Kidney epithelial cell (primary cell): ENCODE measurements at regions not wholly inside any gene's neighbourhood (a gene's known extent, or its start where the extent isn't known, plus 50 kb on each side); places are given as distances from the start of the nearest gene placed in this dataset.

Experiments
- DNase-seq: peaks from one replicate; pipeline ENCODE4 v3.0.0-alpha.2; 2010; ENCODE audit warnings: low read depth
- H3K27me3 ChIP-seq: 2 replicates; pipeline ENCODE4 v1.6.0; 2011; ENCODE audit warnings: low read length; ENCODE audit not compliant: control insufficient read depth, insufficient read depth
- H3K36me3 ChIP-seq: 2 replicates; pipeline ENCODE4 v1.5.1; 2011; ENCODE audit warnings: low read length; ENCODE audit not compliant: control insufficient read depth, insufficient read depth
- H3K4me3 ChIP-seq: 2 replicates; pipeline ENCODE4 v1.5.1; 2011; ENCODE audit warnings: low read depth, mild to moderate bottlenecking, control low read depth, low read length
- TF ChIP-seq, protein P1 (sequence below): IDR thresholded peaks from 2 replicates; pipeline ENCODE4 v1.5.1; 2011; ENCODE audit warnings: mild to moderate bottlenecking, moderate library complexity, low read length, control low read depth, inconsistent platforms; ENCODE audit not compliant: insufficient read depth, poor library complexity, severe bottlenecking

DNA sequence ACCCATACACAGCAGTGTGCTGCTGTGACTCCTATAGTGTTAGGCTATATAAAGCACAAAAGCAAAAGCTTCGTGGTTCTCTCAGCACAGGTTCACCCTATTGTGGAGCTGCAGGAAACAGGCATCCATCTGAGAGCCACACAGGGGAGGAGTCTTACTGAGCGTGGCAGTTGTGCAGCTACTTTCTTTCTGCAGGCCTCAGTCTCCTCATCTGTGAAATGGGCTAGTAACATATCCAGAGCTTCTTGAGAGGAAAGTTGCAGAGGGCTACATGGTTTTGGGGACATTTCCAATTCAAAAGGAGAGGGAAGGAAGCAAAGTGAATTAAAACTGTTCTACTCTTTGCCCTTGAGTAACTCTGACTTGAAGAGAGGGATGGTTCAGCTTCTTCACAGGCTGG is 142.0 kb downstream of the FOXD2 start:
- Histone ChIP-seq H3K4me3 (no peak overlapping the region), H3K27me3 (peaks cover 2% of the 10 kb centered on the region), H3K36me3 (no peaks in the 10 kb centered on the region)
- TF ChIP-seq, protein P1, sequence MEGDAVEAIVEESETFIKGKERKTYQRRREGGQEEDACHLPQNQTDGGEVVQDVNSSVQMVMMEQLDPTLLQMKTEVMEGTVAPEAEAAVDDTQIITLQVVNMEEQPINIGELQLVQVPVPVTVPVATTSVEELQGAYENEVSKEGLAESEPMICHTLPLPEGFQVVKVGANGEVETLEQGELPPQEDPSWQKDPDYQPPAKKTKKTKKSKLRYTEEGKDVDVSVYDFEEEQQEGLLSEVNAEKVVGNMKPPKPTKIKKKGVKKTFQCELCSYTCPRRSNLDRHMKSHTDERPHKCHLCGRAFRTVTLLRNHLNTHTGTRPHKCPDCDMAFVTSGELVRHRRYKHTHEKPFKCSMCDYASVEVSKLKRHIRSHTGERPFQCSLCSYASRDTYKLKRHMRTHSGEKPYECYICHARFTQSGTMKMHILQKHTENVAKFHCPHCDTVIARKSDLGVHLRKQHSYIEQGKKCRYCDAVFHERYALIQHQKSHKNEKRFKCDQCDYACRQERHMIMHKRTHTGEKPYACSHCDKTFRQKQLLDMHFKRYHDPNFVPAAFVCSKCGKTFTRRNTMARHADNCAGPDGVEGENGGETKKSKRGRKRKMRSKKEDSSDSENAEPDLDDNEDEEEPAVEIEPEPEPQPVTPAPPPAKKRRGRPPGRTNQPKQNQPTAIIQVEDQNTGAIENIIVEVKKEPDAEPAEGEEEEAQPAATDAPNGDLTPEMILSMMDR = no peak
- DNase-seq = no peak

DNA sequence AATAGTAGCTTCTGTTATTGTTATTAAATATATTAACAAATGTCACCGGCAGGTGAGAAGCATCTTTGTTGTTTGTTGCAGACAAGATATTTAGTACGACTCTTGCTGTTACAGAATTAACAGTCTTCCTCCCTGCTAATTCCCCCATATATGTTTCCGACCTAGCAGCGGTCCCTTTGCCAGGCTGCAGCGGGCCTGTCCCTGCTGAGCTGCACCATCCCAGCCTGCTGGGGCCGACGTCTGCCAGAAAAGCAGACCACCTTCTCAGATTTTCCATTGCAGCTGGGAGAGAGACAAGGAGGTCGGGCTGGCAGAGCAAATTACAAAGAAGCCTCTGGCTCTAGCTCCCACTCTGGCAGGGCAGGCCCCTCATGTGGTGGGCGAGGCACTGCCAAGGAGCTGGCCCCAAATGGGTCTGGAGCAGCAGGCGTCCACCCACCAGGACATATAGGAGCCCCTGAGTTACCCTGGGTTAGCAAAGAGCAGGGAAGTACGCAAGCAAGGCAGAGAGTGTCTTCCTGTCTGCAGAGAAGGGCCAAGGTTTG is 142.7 kb downstream of the FOXD2 start:
- Histone ChIP-seq H3K4me3 (no peak overlapping the region), H3K36me3 (no peaks in the 10 kb centered on the region), H3K27me3 (peaks cover 2% of the 10 kb centered on the region)
- TF ChIP-seq, protein P1 = no peak
- no peak for DNase-seq

- Histone ChIP-seq H3K36me3 (no peaks in the 10 kb centered on the region), H3K27me3 (no peaks in the 10 kb centered on the region), H3K4me3 (no peak overlapping the region)
- TF ChIP-seq, protein P1 = no peak
- DNase-seq = no peak
These were observed 145.2 kb downstream of the FOXD2 start for GRCh38 chr1:47582891-47583608.

DNA sequence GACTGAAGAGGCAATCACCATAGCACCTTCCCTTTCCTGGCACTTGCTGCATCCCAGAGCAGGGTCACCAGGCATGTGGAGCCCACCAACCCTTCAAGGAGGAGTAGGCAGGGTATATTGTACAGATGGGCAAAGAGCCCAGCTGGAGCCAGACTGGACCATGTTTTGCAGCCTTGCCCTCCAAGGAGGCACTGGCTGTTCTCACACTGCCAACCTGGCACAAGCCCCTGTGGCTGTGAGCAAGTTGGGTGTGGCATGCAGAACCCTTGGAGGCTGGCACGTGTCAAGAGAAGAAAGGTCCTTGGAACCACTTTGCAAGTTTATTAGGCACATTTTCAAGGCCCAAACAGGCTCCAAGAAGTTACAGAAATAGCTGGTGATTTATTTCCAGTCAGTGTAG is 146.4 kb downstream of the FOXD2 start:
- no peak overlapping the region for H3K4me3 ChIP-seq
- H3K36me3 ChIP-seq = no peaks in the 10 kb centered on the region
- DNase-seq = no peak
- TF ChIP-seq, protein P1 = no peak
- peaks cover 3% of the 10 kb centered on the region for H3K27me3 ChIP-seq

DNA sequence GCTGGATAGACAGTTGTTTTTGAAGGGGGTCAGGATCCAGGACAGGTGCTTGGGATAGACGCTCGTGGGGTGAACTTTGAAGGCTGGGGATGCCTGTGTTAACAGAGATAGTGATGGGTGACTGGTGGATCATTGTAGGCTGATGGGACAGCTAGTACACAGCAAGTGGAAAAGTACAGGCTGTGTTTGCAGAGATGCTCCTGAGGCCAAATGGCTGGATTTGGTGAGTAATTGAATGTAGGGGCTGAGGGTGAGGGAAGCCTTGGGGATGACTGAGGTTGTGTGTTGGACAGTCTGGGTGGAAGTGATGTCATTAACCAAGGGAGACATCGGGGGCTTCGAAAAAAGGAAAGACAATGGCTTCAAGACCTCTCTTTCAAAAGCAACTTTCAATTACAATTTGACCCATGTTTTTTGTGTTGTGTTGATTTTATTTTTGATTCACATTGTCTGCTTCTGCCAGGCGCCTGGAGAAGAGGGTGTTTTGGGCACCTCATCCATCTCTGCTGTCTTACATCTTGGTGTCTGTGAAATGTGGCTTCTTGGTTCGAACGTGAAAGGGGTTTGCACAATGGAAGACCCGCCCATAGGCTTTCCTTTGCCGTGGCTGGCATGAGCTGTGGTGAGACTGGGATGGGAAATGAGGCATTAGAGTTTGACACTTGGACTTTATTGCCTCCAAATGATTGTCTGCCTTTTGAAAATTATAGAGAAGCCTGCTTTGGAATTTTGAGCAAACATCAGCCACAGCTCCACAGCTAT is 147.5 kb downstream of the FOXD2 start:
- no peak for DNase-seq
- TF ChIP-seq, protein P1 = no peak
- no peaks in the 10 kb centered on the region for H3K36me3 ChIP-seq
- no peak overlapping the region for H3K4me3 ChIP-seq
- peaks cover 9% of the 10 kb centered on the region for H3K27me3 ChIP-seq
